GM23338 (cell line): ENCODE measurements at regions not wholly inside any gene's neighbourhood (a gene's known extent, or its start where the extent isn't known, plus 50 kb on each side); places are given as distances from the start of the nearest gene placed in this dataset.

ENCODE experiments used
- ATAC-seq: fragments of 200-7000 bp; cut with Tn5 transposase; 3 replicates; pipeline ENCODE4 v1.9.1; 2020
- DNase-seq: peaks from one replicate; pipeline ENCODE4 v3.0.0-alpha.2; 2015; ENCODE audit warnings: low spot score
- H2AFZ ChIP-seq: fragments of 200-600 bp; sonication (generic); 2 replicates; pipeline ENCODE4 v1.8.0; 2016; ENCODE audit warnings: antibody characterized with exemption, mild to moderate bottlenecking, moderate library complexity
- H3F3A ChIP-seq: fragments of 200-600 bp; sonication (generic); replicated peaks from 2 replicates; pipeline ENCODE4 v1.8.0; 2017; ENCODE audit warnings: antibody characterized with exemption, mixed run types, low read depth
- H3K27ac ChIP-seq: fragments of 200-600 bp; sonication (generic); 2 replicates; pipeline ENCODE4 v1.6.1; 2016; ENCODE audit warnings: low read depth
- H3K27me3 ChIP-seq: fragments of 200-600 bp; sonication (generic); 2 replicates; pipeline ENCODE4 v1.8.0; 2016; ENCODE audit warnings: mild to moderate bottlenecking, mixed run types, moderate library complexity; ENCODE audit not compliant: insufficient read depth
- H3K36me3 ChIP-seq: fragments of 200-600 bp; sonication (generic); 2 replicates; pipeline ENCODE4 v1.8.0; 2016; ENCODE audit warnings: mild to moderate bottlenecking; ENCODE audit not compliant: insufficient read depth
- H3K4me1 ChIP-seq: fragments of 200-600 bp; sonication (generic); 2 replicates; pipeline ENCODE4 v1.8.0; 2016; ENCODE audit warnings: mild to moderate bottlenecking, moderate library complexity; ENCODE audit not compliant: insufficient read depth
- H3K4me2 ChIP-seq: fragments of 200-600 bp; sonication (generic); 2 replicates; pipeline ENCODE4 v1.7.1; 2017; ENCODE audit warnings: mixed run types
- H3K4me3 ChIP-seq: fragments of 200-600 bp; sonication (generic); 2 replicates; pipeline ENCODE4 v1.6.1; 2016; ENCODE audit warnings: mixed run types
- H3K79me2 ChIP-seq: fragments of 200-600 bp; sonication (generic); replicated peaks from 2 replicates; pipeline ENCODE4 v1.8.0; 2017; ENCODE audit warnings: mild to moderate bottlenecking; ENCODE audit not compliant: insufficient read depth
- H3K9me2 ChIP-seq: fragments of 200-600 bp; sonication (generic); 2 replicates; pipeline ENCODE4 v1.8.0; 2017; ENCODE audit not compliant: insufficient read depth
- H4K20me1 ChIP-seq: fragments of 200-600 bp; sonication (generic); replicated peaks from 2 replicates; pipeline ENCODE4 v1.8.0; 2017; ENCODE audit warnings: mild to moderate bottlenecking; ENCODE audit not compliant: insufficient read depth
- H3K27ac Mint-ChIP-seq: 2 replicates; pipeline ENCODE4 v1.8.0; 2020; ENCODE audit warnings: inconsistent platforms, mild to moderate bottlenecking, moderate library complexity, mixed read lengths
- H3K27me3 Mint-ChIP-seq: 3 replicates; pipeline ENCODE4 v1.8.0; 2022; ENCODE audit warnings: low read depth, mild to moderate bottlenecking, moderate library complexity, mixed read lengths, inconsistent platforms; ENCODE audit not compliant: insufficient read depth, poor library complexity
- H3K36me3 Mint-ChIP-seq: 3 replicates; pipeline ENCODE4 v1.8.0; 2021; ENCODE audit warnings: low read depth, mild to moderate bottlenecking, inconsistent platforms, moderate library complexity, mixed read lengths
- H3K4me1 Mint-ChIP-seq: 3 replicates; pipeline ENCODE4 v1.8.0; 2020; ENCODE audit warnings: mild to moderate bottlenecking, inconsistent platforms, mixed read lengths
- H3K4me3 Mint-ChIP-seq: 3 replicates; pipeline ENCODE4 v1.8.0; 2021; ENCODE audit warnings: moderate library complexity, mild to moderate bottlenecking, inconsistent platforms, mixed read lengths
- H3K9me3 Mint-ChIP-seq: 3 replicates; pipeline ENCODE4 v1.8.0; 2020; ENCODE audit warnings: moderate library complexity, mild to moderate bottlenecking, inconsistent platforms, mixed read lengths
- CREB1 ChIP-seq: fragments of 250-450 bp; sonication (Bioruptor Pico); IDR thresholded peaks from 2 replicates; pipeline ENCODE4 v1.5.0; 2020; ENCODE audit warnings: low read depth, mild to moderate bottlenecking, moderate library complexity
- CTCF ChIP-seq, 2 experiments: fragments of 200-600 bp in 1 of 2; sonication (generic) in 1 of 2; conservative IDR thresholded peaks; 2 replicates each; pipeline versions ENCODE4 v1.5.1 to v1.6.1; 2016 to 2017; ENCODE audit warnings: antibody characterized with exemption in 2 of 2, low read depth in 2 of 2, mild to moderate bottlenecking in 2 of 2, moderate library complexity in 1 of 2
- ETS1 ChIP-seq: IDR thresholded peaks from 2 replicates; pipeline ENCODE4 v1.6.1; 2016; ENCODE audit warnings: antibody characterized with exemption
- EZH2 ChIP-seq: fragments of 200-600 bp; sonication (generic); IDR thresholded peaks from one replicate; pipeline ENCODE4 v1.8.0; 2017; ENCODE audit warnings: antibody characterized with exemption, mild to moderate bottlenecking, low read depth; ENCODE audit not compliant: unreplicated experiment
- EZH2phosphoT487 ChIP-seq: fragments of 200-600 bp; sonication (generic); IDR thresholded peaks from one replicate; pipeline ENCODE4 v1.8.1; 2018; ENCODE audit warnings: antibody characterized with exemption; ENCODE audit not compliant: unreplicated experiment
- JUNB ChIP-seq: IDR thresholded peaks from one replicate; pipeline ENCODE4 v1.6.1; 2016; ENCODE audit warnings: antibody characterized with exemption; ENCODE audit not compliant: unreplicated experiment
- NANOG ChIP-seq: IDR thresholded peaks from 2 replicates; pipeline ENCODE4 v1.6.1; 2016; ENCODE audit warnings: antibody characterized with exemption, borderline replicate concordance
- POLR2AphosphoS5 ChIP-seq: IDR thresholded peaks from 2 replicates; pipeline ENCODE4 v1.6.1; 2016; ENCODE audit warnings: antibody characterized with exemption, low read depth
- REST ChIP-seq: IDR thresholded peaks from one replicate; pipeline ENCODE4 v1.6.1; 2018; ENCODE audit warnings: antibody characterized with exemption; ENCODE audit not compliant: unreplicated experiment
- STAT1 ChIP-seq: IDR thresholded peaks from one replicate; pipeline ENCODE4 v1.6.1; 2016; ENCODE audit warnings: antibody characterized with exemption; ENCODE audit not compliant: unreplicated experiment
- ZNF114 ChIP-seq: fragments of 250-450 bp; sonication (Bioruptor Pico); IDR thresholded peaks from 2 replicates; pipeline ENCODE4 v1.5.0; 2020; ENCODE audit warnings: mild to moderate bottlenecking, moderate library complexity
- ZNF331 ChIP-seq: fragments of 250-450 bp; sonication (Bioruptor Pico); IDR thresholded peaks from 2 replicates; pipeline ENCODE4 v1.5.0; 2020; ENCODE audit warnings: low read depth, mild to moderate bottlenecking, moderate library complexity
- ZNF462 ChIP-seq: fragments of 250-450 bp; sonication (Bioruptor Pico); IDR thresholded peaks from 2 replicates; pipeline ENCODE4 v1.5.0; 2020; ENCODE audit warnings: mild to moderate bottlenecking, moderate library complexity

GRCh38 chr4:123739806-123740205, 343.2 kb downstream of the SPRY1 start:
- H3K4me2 ChIP-seq = no peak overlapping the region
- H2AFZ ChIP-seq = no peak overlapping the region
- H3K4me1 Mint-ChIP-seq = peaks cover 7% of the 10 kb centered on the region; the same call in 2 of the 3 replicates
- no peak for ATAC-seq
- H3K4me1 ChIP-seq = no peaks in the 10 kb centered on the region; the same call in 1 of the 2 replicates
- H3K4me3 ChIP-seq = no peak overlapping the region
- no peaks in the 10 kb centered on the region for H3F3A ChIP-seq
- H3K27ac Mint-ChIP-seq = no peak overlapping the region
- no peaks in the 10 kb centered on the region for H3K36me3 Mint-ChIP-seq
- H3K9me2 ChIP-seq = no peaks in the 10 kb centered on the region
- H4K20me1 ChIP-seq = no peaks in the 10 kb centered on the region
- H3K27ac ChIP-seq = no peak overlapping the region
- no peak for DNase-seq
- no peaks in the 10 kb centered on the region for H3K27me3 ChIP-seq
- H3K36me3 ChIP-seq = no peaks in the 10 kb centered on the region
- H3K79me2 ChIP-seq = no peaks in the 10 kb centered on the region
- no peak for TF ChIP-seq ZNF114
- no peak for TF ChIP-seq ETS1
- TF ChIP-seq EZH2 = no peak
- no peak for TF ChIP-seq CREB1 (CRISPR knock-in tag)
- no peak for TF ChIP-seq NANOG
- no peak for TF ChIP-seq STAT1
- no peak for TF ChIP-seq JUNB
- no peak for TF ChIP-seq ZNF462 (CRISPR knock-in tag)
- no peak for TF ChIP-seq REST
- no peak for TF ChIP-seq POLR2AphosphoS5
- TF ChIP-seq CTCF (conservative IDR thresholded peaks at IDR 0.05; ENCODE audit: low read depth in 2 of 2) = no peak
- no peak for TF ChIP-seq EZH2phosphoT487
- TF ChIP-seq ZNF331 = no peak
- H3K27me3 Mint-ChIP-seq = no peaks in the 10 kb centered on the region
- H3K9me3 Mint-ChIP-seq = no peaks in the 10 kb centered on the region
- no peak overlapping the region for H3K4me3 Mint-ChIP-seq
